ENCODE measurements at regions not wholly inside any gene's neighbourhood (a gene's known extent, or its start where the extent isn't known, plus 50 kb on each side); places are given as distances from the start of the nearest gene placed in this dataset.

GRCh38 chr4:81652069-81652478, 180.4 kb upstream of the RASGEF1B start:
- ATAC-seq = peak in 1 of 2 donors; percentile 39

- peak in 1 of 2 donors; percentile 6 for ATAC-seq
Observed at GRCh38 chr4:81651243-81651899, 179.7 kb upstream of the RASGEF1B start.

DNA sequence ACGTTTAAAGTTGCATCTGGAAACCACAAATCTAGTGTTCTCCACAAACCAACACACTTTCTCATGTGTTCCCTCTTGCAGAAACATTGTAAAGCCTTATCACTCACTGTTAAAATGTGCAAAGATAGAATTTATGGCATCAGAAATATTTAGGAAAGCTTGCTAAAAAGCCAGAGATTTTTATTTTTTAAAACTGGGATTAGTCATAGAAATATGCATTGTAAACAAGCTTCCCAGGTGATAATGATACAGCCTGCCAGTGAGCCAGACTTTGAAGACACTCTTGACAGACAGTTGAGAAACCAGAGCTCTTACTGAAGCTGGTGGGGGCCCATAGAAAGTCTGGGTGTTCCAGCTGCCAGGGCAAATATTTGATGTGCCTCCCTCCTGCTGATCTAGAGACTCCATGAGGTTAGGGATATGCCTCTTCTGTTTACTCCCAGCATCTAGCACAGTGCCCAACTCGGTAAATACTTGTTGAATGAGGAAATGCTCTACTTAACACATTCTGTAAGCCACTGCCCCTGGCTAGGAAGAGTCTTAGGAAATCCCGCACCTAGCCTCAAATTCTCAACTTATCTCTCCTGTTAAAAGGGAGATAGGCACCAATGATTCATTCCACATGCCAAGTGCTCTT, 179.0 kb upstream of the RASGEF1B start:
- no peak for ATAC-seq

DNA sequence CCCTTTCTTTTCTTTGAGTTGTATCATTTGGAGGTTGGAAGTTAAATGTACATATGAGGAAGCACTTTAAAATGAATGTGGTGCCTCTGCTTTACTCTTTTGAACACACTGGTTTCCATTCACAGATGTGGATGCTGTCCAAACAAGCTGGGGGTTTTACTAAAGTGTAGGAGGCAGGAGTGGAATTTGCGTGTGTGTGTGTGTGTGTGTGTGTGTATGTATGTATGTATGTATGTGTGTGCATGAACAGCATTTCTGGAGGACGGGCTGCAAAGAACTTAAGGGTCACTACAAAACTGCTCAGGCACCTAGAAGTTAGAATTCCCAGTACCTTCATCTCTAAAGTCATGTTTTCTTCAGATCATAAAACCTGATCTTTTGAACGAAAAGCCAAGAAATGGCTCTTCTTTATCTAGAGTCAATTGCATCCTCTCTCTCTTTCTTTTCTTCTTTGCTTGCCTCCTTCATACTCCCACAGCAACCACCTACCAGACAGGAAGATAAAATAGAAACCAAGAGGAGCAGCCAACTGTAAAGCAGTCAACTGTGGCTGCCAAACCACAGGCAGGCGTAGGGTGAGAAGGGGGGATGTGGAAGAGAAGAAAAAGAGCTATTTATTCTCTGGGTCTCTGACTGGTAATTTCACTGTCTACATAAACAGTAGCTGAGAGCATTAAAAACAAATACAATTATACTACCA, 177.0 kb upstream of the RASGEF1B start:
- ATAC-seq = peak; percentile 62 to 63

DNA sequence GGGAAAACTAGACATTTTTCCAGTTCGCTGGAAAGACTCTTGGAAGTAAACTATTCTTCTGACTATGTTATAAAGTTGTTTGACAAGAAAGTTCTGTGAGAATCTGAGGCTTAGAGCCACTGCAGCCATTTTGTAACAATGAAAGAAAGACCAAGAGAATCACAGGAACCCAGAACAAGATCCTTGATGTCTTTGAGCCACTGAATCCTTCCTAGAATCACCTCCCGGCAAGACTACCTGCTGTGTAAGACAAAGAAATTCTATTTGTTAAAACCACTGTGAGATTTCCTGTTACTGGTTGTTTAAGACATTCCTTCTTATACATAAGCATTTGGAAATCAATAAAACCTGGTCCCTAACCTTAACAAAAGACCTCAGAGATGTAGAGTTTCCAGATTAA, 175.7 kb upstream of the RASGEF1B start:
- no peak for ATAC-seq

- ATAC-seq = no peak
Observed at GRCh38 chr4:81642543-81642942, 170.8 kb upstream of the RASGEF1B start.

DNA sequence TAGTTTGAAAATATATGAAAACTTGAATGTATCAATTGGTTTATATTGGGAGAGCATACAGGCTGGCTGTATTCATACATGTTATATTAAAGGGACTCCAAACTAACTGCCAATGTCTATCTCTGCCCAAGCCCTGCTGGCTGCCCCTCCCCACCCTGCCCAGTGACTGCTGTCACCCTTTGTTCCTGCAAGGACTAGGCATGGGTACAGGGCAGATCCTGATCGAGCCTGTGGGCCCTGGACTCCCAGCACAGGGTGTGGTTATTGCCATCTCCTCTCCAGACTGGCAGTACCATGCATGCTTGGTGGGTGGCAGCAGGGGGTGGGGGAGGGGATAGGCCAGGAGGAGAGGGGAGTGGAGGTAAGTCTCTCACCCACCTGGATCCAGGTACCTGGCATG, 167.5 kb upstream of the RASGEF1B start:
- ATAC-seq = no peak

- no peak for ATAC-seq
Observed at GRCh38 chr4:81638698-81639097, 167.0 kb upstream of the RASGEF1B start.

- ATAC-seq = no peak
Observed at GRCh38 chr4:81635739-81636138, 164.0 kb upstream of the RASGEF1B start.

- no peak for ATAC-seq
Observed at GRCh38 chr4:81634766-81635549, 163.3 kb upstream of the RASGEF1B start.

GRCh38 chr4:81634165-81634564, 162.5 kb upstream of the RASGEF1B start:
- no peak for ATAC-seq

- ATAC-seq = no peak
Observed at GRCh38 chr4:81632581-81633299, 161.0 kb upstream of the RASGEF1B start.

GRCh38 chr4:81631958-81632441, 160.3 kb upstream of the RASGEF1B start:
- no peak for ATAC-seq

DNA sequence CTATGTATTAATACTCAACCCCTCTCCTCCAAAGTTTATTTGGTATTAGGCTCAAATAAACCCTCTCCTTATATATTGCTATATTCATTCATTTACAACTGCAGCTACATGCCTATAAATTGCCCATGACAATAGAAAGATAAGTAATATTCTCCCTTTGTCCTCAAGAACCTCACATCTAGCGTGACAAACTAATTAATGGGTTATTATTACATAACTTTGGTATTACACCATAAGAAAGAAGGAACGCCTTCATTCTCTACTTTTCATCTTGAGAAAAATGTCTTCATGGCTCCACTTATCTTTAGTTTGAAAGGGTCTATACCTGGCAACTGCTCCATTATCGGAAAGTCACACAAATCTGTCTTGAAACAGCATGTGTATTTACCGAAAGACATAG, 157.7 kb upstream of the RASGEF1B start:
- ATAC-seq = no peak

DNA sequence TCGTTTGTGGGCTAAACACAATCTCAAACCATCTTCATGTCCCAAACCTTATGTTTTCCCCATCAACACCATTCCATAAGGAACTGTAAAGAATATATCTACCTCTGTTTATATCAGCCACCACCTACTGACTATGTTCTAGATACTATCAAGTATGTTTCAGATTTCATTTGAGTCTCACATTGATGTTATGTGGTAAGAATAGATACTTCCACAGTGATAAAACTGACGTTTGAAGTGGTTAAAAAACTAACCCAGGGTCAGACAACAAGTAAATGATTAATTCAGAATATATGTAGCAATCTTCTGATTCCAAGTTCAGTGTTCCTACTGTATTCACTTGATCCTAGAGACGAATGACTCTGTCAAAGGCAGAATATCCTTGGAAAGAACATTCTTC, 156.8 kb upstream of the RASGEF1B start:
- peak in 1 of 2 donors; percentile 27 for ATAC-seq

GRCh38 chr4:81627590-81627989, 155.9 kb upstream of the RASGEF1B start:
- no peak for ATAC-seq

DNA sequence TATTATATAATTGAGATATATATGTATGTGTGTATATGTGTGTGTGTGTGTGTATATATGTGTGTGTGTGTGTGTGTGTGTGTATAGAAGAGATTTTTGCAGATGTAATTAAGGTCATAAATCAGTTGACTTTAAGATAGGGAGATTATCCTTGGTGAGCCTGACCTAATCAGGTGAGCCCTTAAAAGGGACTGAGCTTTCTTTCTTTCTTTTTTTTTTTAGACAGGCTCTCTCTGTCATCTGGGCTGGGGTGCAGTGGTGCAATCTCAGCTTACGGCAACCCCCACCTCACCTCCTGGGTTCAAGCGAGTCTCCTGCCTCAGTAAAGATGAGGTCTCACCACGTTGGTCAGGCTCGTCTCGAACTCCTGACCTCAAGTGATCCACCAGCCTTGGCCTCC, 155.1 kb upstream of the RASGEF1B start:
- ATAC-seq = no peak

- no peak for ATAC-seq
Observed at GRCh38 chr4:81625422-81626417, 154.0 kb upstream of the RASGEF1B start.

DNA sequence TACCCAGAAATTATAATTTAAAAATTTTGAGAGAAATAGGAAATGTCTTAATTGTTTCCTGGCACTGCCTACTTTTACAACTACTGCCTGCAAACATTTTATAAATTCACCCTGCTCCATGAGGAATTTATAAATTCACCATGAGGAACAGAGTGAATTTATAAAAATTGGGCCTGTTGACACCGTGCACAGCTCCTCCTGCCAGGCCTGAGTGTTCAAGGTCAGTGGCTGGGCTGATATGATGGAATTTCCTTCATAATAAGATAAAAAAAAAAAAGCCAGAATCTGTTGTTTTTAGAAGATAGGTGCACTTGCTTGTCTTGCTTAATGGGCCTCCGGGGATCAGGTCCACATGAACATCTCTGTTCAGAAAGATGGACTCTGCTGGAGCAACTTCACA, 151.7 kb upstream of the RASGEF1B start:
- no peak for ATAC-seq

DNA sequence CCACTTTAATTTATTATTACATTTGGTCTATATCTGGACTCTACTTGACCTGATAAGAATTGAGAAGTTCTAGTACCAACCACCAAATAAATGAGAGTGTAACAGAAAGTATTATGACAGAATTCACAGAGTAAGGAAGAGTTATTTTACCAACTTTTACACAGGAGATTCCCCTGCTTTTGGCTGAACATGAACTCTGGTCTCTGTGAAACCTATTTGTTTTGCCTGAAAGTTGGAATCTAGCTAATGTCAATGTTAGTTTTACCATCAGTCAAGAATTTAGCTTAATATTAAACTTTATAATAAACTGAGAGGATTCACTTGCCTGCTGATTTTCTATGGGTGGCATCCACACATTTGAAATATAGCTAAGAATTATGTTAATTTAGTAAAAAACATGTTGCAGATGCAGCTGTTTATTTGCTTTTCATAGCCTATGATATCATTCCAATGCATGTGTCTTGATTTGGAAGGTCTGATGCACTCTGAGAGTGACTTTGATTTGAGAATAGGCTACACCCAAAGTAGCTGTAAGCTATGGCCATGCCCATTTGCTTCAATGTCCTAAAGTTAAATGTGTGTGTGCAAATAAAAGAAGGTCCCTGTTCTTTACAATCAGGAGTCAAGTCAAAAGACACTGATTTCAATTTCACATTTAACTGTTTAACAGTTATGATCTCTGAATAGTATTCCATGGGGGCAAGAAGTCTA, 150.9 kb upstream of the RASGEF1B start:
- ATAC-seq = no peak
